Stimulated activated CD8-positive, alpha-beta memory T cell treated with anti-CD3 and anti-CD28 coated beads, Interleukin-15, amount 100 ng/mL, for 24 hours (primary cell): ENCODE measurements at regions not wholly inside any gene's neighbourhood (a gene's known extent, or its start where the extent isn't known, plus 50 kb on each side); places are given as distances from the start of the nearest gene placed in this dataset.
A peak's percentile ranks its signal among the peaks of the same experiment; 100 is the strongest.
"Not testable (repeated sequence)": the region's sequence is repeated elsewhere in the genome, so short reads cannot be mapped to it uniquely, and the experiment has no call there.

ENCODE experiments used
- DNase-seq: peaks from one replicate; pipeline ENCODE4 v3.0.0-alpha.2; 2020; ENCODE audit warnings: low read depth

GRCh38 chr1:149700220-149700619 lies 82.3 kb upstream of the FCGR1A start:
- DNase-seq = not testable (repeated sequence)

- not testable (repeated sequence) for DNase-seq
Observed at GRCh38 chr1:149700677-149701567, 81.6 kb upstream of the FCGR1A start.

- peak; percentile 33 for DNase-seq
Observed at GRCh38 chr1:149708192-149708853, 74.2 kb upstream of the FCGR1A start.

GRCh38 chr1:149711651-149712050 lies 70.8 kb upstream of the FCGR1A start:
- DNase-seq = not testable (repeated sequence)

GRCh38 chr1:149712154-149712927 lies 70.2 kb upstream of the FCGR1A start:
- DNase-seq = peak; percentile 13

GRCh38 chr1:149713513-149713912 lies 69.0 kb upstream of the FCGR1A start:
- not testable (repeated sequence) for DNase-seq

- DNase-seq = not testable (repeated sequence)
Observed at GRCh38 chr1:149713952-149714351, 68.5 kb upstream of the FCGR1A start.

- not testable (repeated sequence) for DNase-seq
Observed at GRCh38 chr1:149724618-149725302, 57.7 kb upstream of the FCGR1A start.

- DNase-seq = not testable (repeated sequence)
Observed at GRCh38 chr1:149726688-149727087, 55.8 kb upstream of the FCGR1A start.

GRCh38 chr1:149728598-149728997 lies 53.9 kb upstream of the FCGR1A start:
- not testable (repeated sequence) for DNase-seq
